H1 (cell line): ENCODE measurements at regions not wholly inside any gene's neighbourhood (a gene's known extent, or its start where the extent isn't known, plus 50 kb on each side); places are given as distances from the start of the nearest gene placed in this dataset.

Source experiments
- CTCF ChIA-PET: fragments of 300-600 bp; sonication (Branson Sonifier 250); formaldehyde crosslinking; loops from one replicate; lab custom pipeline; 2021; ENCODE audit not compliant: partially characterized antibody; lab: Charles Lee
- POLR2A ChIA-PET: fragments of 300-600 bp; sonication (Branson Sonifier 250); formaldehyde crosslinking; loops from one replicate; lab custom pipeline; 2021; ENCODE audit warnings: inconsistent platforms; ENCODE audit not compliant: partially characterized antibody; lab: Charles Lee
- DNase-seq, 2 experiments: peaks; one replicate each; pipeline versions ENCODE4 v3.0.0 to v3.0.0-alpha.2; 2010 to 2022; ENCODE audit warnings: low spot score in 2 of 2, low read depth in 1 of 2, mixed read lengths in 1 of 2
- FAIRE-seq: peaks from 2 replicates; lab custom pipeline; 2011; peaks lifted over from hg19 to GRCh38; lab: Jason Lieb, UNC
- H2AFZ ChIP-seq: 2 replicates; pipeline ENCODE4 v1.8.1; 2012; ENCODE audit warnings: low read length, inconsistent platforms
- H2AK5ac ChIP-seq: 2 replicates; pipeline ENCODE4 v1.6.1; 2013; ENCODE audit warnings: low read depth, low read length
- H2BK120ac ChIP-seq: replicated peaks from 2 replicates; pipeline ENCODE3; 2013; ENCODE audit warnings: low read depth, low read length, inconsistent platforms
- H2BK12ac ChIP-seq: 2 replicates; pipeline ENCODE4 v1.6.1; 2013; ENCODE audit warnings: low read depth, low read length
- H2BK15ac ChIP-seq: 2 replicates; pipeline ENCODE4 v1.6.1; 2013; ENCODE audit warnings: low read length
- H2BK20ac ChIP-seq: 2 replicates; pipeline ENCODE4 v1.6.1; 2013; ENCODE audit warnings: low read length
- H2BK5ac ChIP-seq: 2 replicates; pipeline ENCODE4 v1.6.1; 2013; ENCODE audit warnings: low read depth, low read length
- H3K14ac ChIP-seq: 2 replicates; pipeline ENCODE4 v1.6.1; 2013; ENCODE audit warnings: inconsistent platforms; ENCODE audit not compliant: insufficient read length
- H3K18ac ChIP-seq: 2 replicates; pipeline ENCODE4 v1.6.1; 2013; ENCODE audit warnings: low read length; ENCODE audit errors: extremely low read depth
- H3K23ac ChIP-seq: 2 replicates; pipeline ENCODE4 v1.6.1; 2013; ENCODE audit warnings: inconsistent platforms; ENCODE audit not compliant: insufficient read length
- H3K23me2 ChIP-seq: 2 replicates; pipeline ENCODE4 v1.6.1; 2013; ENCODE audit warnings: low read depth, low read length
- H3K27ac ChIP-seq: 2 replicates; pipeline ENCODE4 v1.6.1; 2011; ENCODE audit warnings: low read depth, low read length, inconsistent platforms
- H3K27me3 ChIP-seq, 4 experiments: replicated peaks in 1 of 4; 1 replicate in 1 of 4; 2 replicates in 3 of 4; pipeline versions ENCODE4 v1.6.1 to v1.8.1; 2011 to 2013; ENCODE audit warnings: low read length in 3 of 4, mild to moderate bottlenecking in 3 of 4, inconsistent platforms in 2 of 4, mixed read lengths in 2 of 4, moderate library complexity in 1 of 4; ENCODE audit not compliant: control insufficient read depth in 3 of 4, insufficient read depth in 3 of 4; ENCODE audit errors: extremely low read depth in 1 of 4
- H3K36me3 ChIP-seq, 4 experiments: 2 replicates each; pipeline versions ENCODE4 v1.6.1 to v1.8.1; 2011 to 2013; ENCODE audit warnings: mild to moderate bottlenecking in 4 of 4, low read length in 3 of 4, moderate library complexity in 2 of 4, control low read depth in 1 of 4, inconsistent platforms in 1 of 4; ENCODE audit not compliant: insufficient read depth in 4 of 4, control insufficient read depth in 2 of 4
- H3K4ac ChIP-seq: replicated peaks from 2 replicates; pipeline ENCODE3; 2013; ENCODE audit warnings: low read length, low read depth, mixed read lengths, inconsistent platforms; ENCODE audit not compliant: insufficient read length
- H3K4me1 ChIP-seq, 4 experiments: replicated peaks in 1 of 4; 1 replicate in 1 of 4; 2 replicates in 3 of 4; pipeline versions ENCODE4 v1.6.1 to v1.8.1; 2011 to 2013; ENCODE audit warnings: low read length in 3 of 4, inconsistent platforms in 2 of 4, mixed read lengths in 1 of 4; ENCODE audit not compliant: insufficient read depth in 4 of 4, control insufficient read depth in 3 of 4
- H3K4me2 ChIP-seq, 2 experiments: 2 replicates each; pipeline versions ENCODE4 v1.6.1 to v1.8.1; 2011 to 2013; ENCODE audit warnings: low read depth in 2 of 2, low read length in 2 of 2, control low read depth in 1 of 2, inconsistent platforms in 1 of 2, mild to moderate bottlenecking in 1 of 2; ENCODE audit not compliant: insufficient read depth in 1 of 2
- H3K4me3 ChIP-seq, 4 experiments: fragments of 200-600, 300-600 bp in 1 of 4; sonication (generic), shearing (Covaris generic), sonication (Bioruptor Twin) in 1 of 4; 2 replicates each; pipeline versions ENCODE4 v1.5.1 to v1.8.1; 2011 to 2016; ENCODE audit warnings: low read length in 4 of 4, low read depth in 3 of 4, control low read depth in 2 of 4, inconsistent platforms in 2 of 4, mild to moderate bottlenecking in 2 of 4, mixed read lengths in 1 of 4, moderate library complexity in 1 of 4; ENCODE audit not compliant: insufficient read depth in 2 of 4; ENCODE audit errors: extremely low read depth in 1 of 4
- H3K56ac ChIP-seq: replicated peaks from 2 replicates; pipeline ENCODE3; 2013; ENCODE audit warnings: low read depth, mild to moderate bottlenecking, mixed read lengths, low read length, inconsistent platforms; ENCODE audit not compliant: insufficient read length
- H3K79me1 ChIP-seq: 2 replicates; pipeline ENCODE4 v1.6.1; 2013; ENCODE audit warnings: low read depth, low read length, control low read depth
- H3K79me2 ChIP-seq, 2 experiments: 2 replicates each; pipeline versions ENCODE4 v1.6.1 to v1.8.1; 2012 to 2013; ENCODE audit warnings: low read length in 2 of 2, mild to moderate bottlenecking in 2 of 2, inconsistent platforms in 1 of 2; ENCODE audit not compliant: insufficient read depth in 2 of 2, control insufficient read depth in 1 of 2
- H3K9ac ChIP-seq, 4 experiments: replicated peaks in 1 of 4; 1 replicate in 1 of 4; 2 replicates in 3 of 4; pipeline versions ENCODE4 v1.6.1 to v1.8.1; 2011 to 2013; ENCODE audit warnings: low read depth in 3 of 4, low read length in 3 of 4, control low read depth in 2 of 4, mild to moderate bottlenecking in 2 of 4, moderate library complexity in 2 of 4, inconsistent platforms in 1 of 4; ENCODE audit errors: extremely low read depth in 1 of 4
- H3K9me3 ChIP-seq, 2 experiments: 2 replicates each; pipeline versions ENCODE4 v1.6.1 to v1.8.1; 2012 to 2013; ENCODE audit warnings: mild to moderate bottlenecking in 2 of 2, moderate library complexity in 2 of 2, control low read depth in 1 of 2, inconsistent platforms in 1 of 2, low read depth in 1 of 2, low read length in 1 of 2, mixed read lengths in 1 of 2; ENCODE audit not compliant: insufficient read depth in 2 of 2
- H4K20me1 ChIP-seq, 2 experiments: replicated peaks in 1 of 2; 2 replicates each; pipeline versions ENCODE3 to v1.8.1; 2011 to 2013; ENCODE audit warnings: inconsistent platforms in 2 of 2, low read length in 2 of 2, mild to moderate bottlenecking in 1 of 2; ENCODE audit not compliant: insufficient read depth in 2 of 2, control insufficient read depth in 1 of 2
- H4K5ac ChIP-seq: 2 replicates; pipeline ENCODE4 v1.6.1; 2013; ENCODE audit warnings: low read length, low read depth, mixed read lengths, inconsistent platforms; ENCODE audit not compliant: insufficient read length
- H4K8ac ChIP-seq: 2 replicates; pipeline ENCODE4 v1.8.0; 2013; ENCODE audit warnings: mild to moderate bottlenecking, moderate library complexity, low read length, inconsistent platforms; ENCODE audit not compliant: insufficient read depth; ENCODE audit errors: extremely low read depth
- H4K91ac ChIP-seq: replicated peaks from 2 replicates; pipeline ENCODE3; 2013; ENCODE audit warnings: low read length, mixed read lengths, inconsistent platforms; ENCODE audit not compliant: insufficient read length
- ATF3 ChIP-seq: IDR thresholded peaks from 2 replicates; pipeline ENCODE4 v1.6.1; 2011; ENCODE audit warnings: low read depth, mild to moderate bottlenecking, low read length; ENCODE audit not compliant: insufficient read depth
- CBX5 ChIP-seq: fragments of 300-800, 300-1000 bp; sonication (generic); IDR thresholded peaks from 2 replicates; pipeline ENCODE4 v1.7.1; 2016; ENCODE audit warnings: antibody characterized with exemption, low read length, low read depth
- EZH2 ChIP-seq: fragments of 200-600 bp; sonication (generic); IDR thresholded peaks from 2 replicates; pipeline ENCODE4 v1.7.1; 2012; ENCODE audit warnings: low read depth, mild to moderate bottlenecking, moderate library complexity, low read length, inconsistent platforms; ENCODE audit not compliant: severe bottlenecking
- FOSL1 ChIP-seq: IDR thresholded peaks from 2 replicates; pipeline ENCODE4 v1.6.1; 2011; ENCODE audit warnings: mild to moderate bottlenecking, low read depth, low read length, moderate library complexity; ENCODE audit not compliant: insufficient read depth
- HDAC6 ChIP-seq: IDR thresholded peaks from one replicate; pipeline ENCODE4 v1.7.1; 2012; ENCODE audit warnings: low read depth, mild to moderate bottlenecking, inconsistent platforms, low read length, moderate library complexity
- KDM5A ChIP-seq: fragments of 200-600 bp; IDR thresholded peaks from 2 replicates; pipeline ENCODE4 v1.7.1; 2012; ENCODE audit warnings: mild to moderate bottlenecking, low read length, inconsistent platforms, mixed read lengths
- PHF8 ChIP-seq: fragments of 200-600 bp; sonication (generic); conservative IDR thresholded peaks from 2 replicates; pipeline ENCODE4 v1.7.1; 2012; ENCODE audit warnings: low read depth, mild to moderate bottlenecking, inconsistent platforms, low read length, moderate library complexity
- POU5F1 ChIP-seq: IDR thresholded peaks from 2 replicates; pipeline ENCODE4 v1.6.1; 2011; ENCODE audit warnings: low read depth, mild to moderate bottlenecking, low read length, moderate library complexity
- RBBP5 ChIP-seq: IDR thresholded peaks from 2 replicates; pipeline ENCODE4 v1.7.1; 2012; ENCODE audit warnings: low read depth, mild to moderate bottlenecking, inconsistent platforms, low read length, moderate library complexity, borderline replicate concordance
- RXRA ChIP-seq: IDR thresholded peaks from 2 replicates; pipeline ENCODE4 v1.6.1; 2011; ENCODE audit warnings: low read depth, mild to moderate bottlenecking, low read length, moderate library complexity; ENCODE audit not compliant: insufficient read depth
- ZNF274 ChIP-seq: IDR thresholded peaks from 2 replicates; pipeline ENCODE4 v1.7.0; 2012; ENCODE audit warnings: low read length, borderline replicate concordance; ENCODE audit errors: extremely low read depth
- WGBS, 2 experiments: shearing (Covaris generic) in 1 of 2; methylation state at CpG; one replicate each; pipeline versions ENCODE4 v1.1.6 to v1.1.7; 2013 to 2015; ENCODE audit warnings: low lambda C conversion rate in 2 of 2, mixed read lengths in 2 of 2, inconsistent platforms in 1 of 2, low coverage in 1 of 2, missing lambda C conversion rate in 1 of 2; ENCODE audit not compliant: insufficient replicate concordance in 2 of 2, insufficient coverage in 1 of 2, insufficient read length in 1 of 2; ENCODE audit errors: extremely low coverage in 1 of 2, missing lambda C conversion rate in 1 of 2; 5-methylcytosine and 5-hydroxymethylcytosine counted together

GRCh38 chr7:31418928-31419327 lies 78.4 kb upstream of the NEUROD6 start:
- Histone ChIP-seq H2AFZ (no peak overlapping the region), H3K14ac (no peak overlapping the region), H3K79me2 (no peaks in the 10 kb centered on the region), H3K4me2 (no peak overlapping the region), H3K36me3 (no peaks in the 10 kb centered on the region), H3K9me3 (no peaks in the 10 kb centered on the region), H4K91ac (no peak overlapping the region), H3K23ac (no peak overlapping the region), H2BK20ac (no peak overlapping the region), H2BK5ac (no peak overlapping the region), H4K5ac (no peak overlapping the region), H3K23me2 (no peaks in the 10 kb centered on the region), H3K56ac (no peak overlapping the region), H2BK120ac (no peak overlapping the region), H2BK15ac (no peak overlapping the region), H2BK12ac (no peak overlapping the region), H3K18ac (no peak overlapping the region), H3K27me3 (peaks cover 0 to 1% (median 0%) of the 10 kb centered on the region in 4 experiments; a peak in 1 of 7 replicates), H3K9ac (no peak overlapping the region), H4K20me1 (no peaks in the 10 kb centered on the region), H3K79me1 (no peaks in the 10 kb centered on the region), H3K4ac (no peak overlapping the region), H3K4me3 (no peak overlapping the region), H4K8ac (no peak overlapping the region), H2AK5ac (no peak overlapping the region), H3K4me1 (no peaks in the 10 kb centered on the region), H3K27ac (no peak overlapping the region)
- FAIRE-seq (no peak), DNase-seq (no peak)
- CTCF ChIA-PET = interaction anchor here (0.7 to 2.1 kb wide), 3 partner anchors 24 to 284 kb away, joined by 4 to 12 read pairs (median 4); no protein-coding TSS in a partner anchor
- WGBS, 2 experiments = 94% methylated on average over 2 of the region's 2 CpGs; no CpG with 5 or more reads in 1 of the 2 experiments
- no peak for TF ChIP-seq CBX5
- TF ChIP-seq POU5F1 = no peak
- TF ChIP-seq RBBP5 = no peak
- TF ChIP-seq KDM5A = no peak
- TF ChIP-seq HDAC6 = no peak
- no peak for TF ChIP-seq ZNF274
- no peak for TF ChIP-seq ATF3
- TF ChIP-seq PHF8 = no peak
- TF ChIP-seq FOSL1 = no peak
- TF ChIP-seq EZH2 = no peak
- no peak for TF ChIP-seq RXRA
- POLR2A ChIA-PET = no interaction called here
